Psoas muscle (tissue), 7 donors: ENCODE measurements at regions not wholly inside any gene's neighbourhood (a gene's known extent, or its start where the extent isn't known, plus 50 kb on each side); places are given as distances from the start of the nearest gene placed in this dataset.
A peak's percentile ranks its signal among the peaks of the same experiment; 100 is the strongest.

Source experiments
- ATAC-seq, 4 donors: fragments of 200-7000 bp; cut with Tn5 transposase; one replicate each; pipeline ENCODE4 v1.9.1; 2020; ENCODE audit warnings: moderate library complexity in 3 of 4, mild to moderate bottlenecking in 2 of 4
- DNase-seq, 2 donors: peaks; one replicate each; pipeline ENCODE4 v3.0.0-alpha.2; 2020
- H3K27ac ChIP-seq: fragments of 200-600 bp; one replicate; pipeline ENCODE4 v1.8.0; 2022
- H3K27me3 ChIP-seq, 3 donors: fragments of 200-600 bp in 1 of 3; one replicate each; pipeline versions ENCODE4 v1.6.1 to v1.8.0; 2013 to 2022; ENCODE audit warnings: low read length in 2 of 3, mild to moderate bottlenecking in 2 of 3, moderate library complexity in 1 of 3; ENCODE audit not compliant: insufficient read depth in 3 of 3
- H3K36me3 ChIP-seq, 2 donors: fragments of 200-600 bp in 1 of 2; one replicate each; pipeline versions ENCODE4 v1.6.1 to v1.8.0; 2013 to 2022; ENCODE audit warnings: low read depth in 1 of 2, mild to moderate bottlenecking in 1 of 2, moderate library complexity in 1 of 2; ENCODE audit not compliant: insufficient read depth in 1 of 2
- H3K4me1 ChIP-seq: fragments of 200-600 bp; one replicate; pipeline ENCODE4 v1.8.0; 2022
- H3K4me3 ChIP-seq: fragments of 200-600 bp; one replicate; pipeline ENCODE4 v1.8.0; 2022; ENCODE audit warnings: mild to moderate bottlenecking
- H3K9me3 ChIP-seq: fragments of 200-600 bp; one replicate; pipeline ENCODE4 v1.8.0; 2022
- CTCF ChIP-seq: fragments of 200-600 bp; IDR thresholded peaks from one replicate; pipeline ENCODE4 v1.8.0; 2022; ENCODE audit warnings: antibody characterized with exemption
- WGBS, 3 donors: extraction: QIAGEN DNeasy Blood & Tissue Kit; methylation state at CpG; one replicate each; pipeline versions ENCODE4 v1.1.6 to v1.1.7; 2013; 5-methylcytosine and 5-hydroxymethylcytosine counted together
- intact Hi-C, 2 donors: fragments of 100-400 bp; cut with DNase I; formaldehyde crosslinking; loops; one replicate each; pipeline versions ENCODE4 v1.11.0 to v1.14.2; 2022
- donor health status: healthy with polysubstance abuse.
- donor health status: DM: no; HTN: no; CAD: no; lungs with moderate emphysema.
- donor health status: Bipolar disorder and iron deficiency.
- donor health status: healthy.
- donor health status: DM: yes; HTN: yes; CAD: no.
- donor health status: DM: no; HTN: no; CAD: no.
- donor health status: DM: yes; HTN: yes; CAD: no.

GRCh38 chr14:100010679-100011078 lies 54.5 kb upstream of the EVL start:
- Histone ChIP-seq H3K27me3 (no peaks in the 10 kb centered on the region), H3K9me3 (no peaks in the 10 kb centered on the region), H3K4me1 (peaks cover 8% of the 10 kb centered on the region), H3K4me3 (no peak overlapping the region), H3K36me3 (no peaks in the 10 kb centered on the region), H3K27ac (no peak overlapping the region)
- WGBS, 3 donors, result 44 to 56% (median 51%) methylated on average over 4 of the region's 4 CpGs
- no peak for TF ChIP-seq CTCF
- ATAC-seq (no peak), DNase-seq (no peak)
- intact Hi-C loops, result no loop called here

- Histone ChIP-seq H3K27ac (no peak overlapping the region), H3K4me3 (no peak overlapping the region), H3K36me3 (no peaks in the 10 kb centered on the region), H3K9me3 (no peaks in the 10 kb centered on the region), H3K4me1 (peaks cover 8% of the 10 kb centered on the region), H3K27me3 (no peaks in the 10 kb centered on the region)
- no peak for ATAC-seq
- TF ChIP-seq CTCF, result no peak
- 44 to 57% (median 52%) methylated on average over 3 of the region's 3 CpGs for WGBS, 3 donors
- intact Hi-C loops, result no loop called here
- no peak for DNase-seq
These were observed 53.4 kb upstream of the EVL start for GRCh38 chr14:100011628-100012325.

GRCh38 chr14:100012478-100013327 lies 52.5 kb upstream of the EVL start:
- no peaks in the 10 kb centered on the region for H3K36me3 ChIP-seq
- ATAC-seq (peak in 2 of 4 donors; percentile 23 to 37), DNase-seq (no peak)
- no peak overlapping the region for H3K4me3 ChIP-seq
- no peak overlapping the region for H3K27ac ChIP-seq
- H3K27me3 ChIP-seq, result no peaks in the 10 kb centered on the region
- no peak for TF ChIP-seq CTCF
- no peaks in the 10 kb centered on the region for H3K9me3 ChIP-seq
- 59 to 78% (median 75%) methylated on average over 2 of the region's 2 CpGs for WGBS, 3 donors
- intact Hi-C loops, result no loop called here
- peaks cover 8% of the 10 kb centered on the region for H3K4me1 ChIP-seq

GRCh38 chr14:100015251-100015655 lies 50.0 kb upstream of the EVL start:
- H3K27ac ChIP-seq, result no peak overlapping the region
- no peaks in the 10 kb centered on the region for H3K9me3 ChIP-seq
- H3K27me3 ChIP-seq, result no peaks in the 10 kb centered on the region
- H3K36me3 ChIP-seq, result no peaks in the 10 kb centered on the region
- intact Hi-C loops, result no loop called here
- TF ChIP-seq CTCF, result no peak
- DNase-seq, result no peak
- peaks cover 9% of the 10 kb centered on the region for H3K4me1 ChIP-seq
- ATAC-seq, result no peak
- no peak overlapping the region for H3K4me3 ChIP-seq
- 69 to 71% (median 70%) methylated on average over 9 of the region's 9 CpGs for WGBS, 3 donors
